ENCODE measurements at regions not wholly inside any gene's neighbourhood (a gene's known extent, or its start where the extent isn't known, plus 50 kb on each side); places are given as distances from the start of the nearest gene placed in this dataset.
"Not testable (repeated sequence)": the region's sequence is repeated elsewhere in the genome, so short reads cannot be mapped to it uniquely, and the experiment has no call there.

DNA sequence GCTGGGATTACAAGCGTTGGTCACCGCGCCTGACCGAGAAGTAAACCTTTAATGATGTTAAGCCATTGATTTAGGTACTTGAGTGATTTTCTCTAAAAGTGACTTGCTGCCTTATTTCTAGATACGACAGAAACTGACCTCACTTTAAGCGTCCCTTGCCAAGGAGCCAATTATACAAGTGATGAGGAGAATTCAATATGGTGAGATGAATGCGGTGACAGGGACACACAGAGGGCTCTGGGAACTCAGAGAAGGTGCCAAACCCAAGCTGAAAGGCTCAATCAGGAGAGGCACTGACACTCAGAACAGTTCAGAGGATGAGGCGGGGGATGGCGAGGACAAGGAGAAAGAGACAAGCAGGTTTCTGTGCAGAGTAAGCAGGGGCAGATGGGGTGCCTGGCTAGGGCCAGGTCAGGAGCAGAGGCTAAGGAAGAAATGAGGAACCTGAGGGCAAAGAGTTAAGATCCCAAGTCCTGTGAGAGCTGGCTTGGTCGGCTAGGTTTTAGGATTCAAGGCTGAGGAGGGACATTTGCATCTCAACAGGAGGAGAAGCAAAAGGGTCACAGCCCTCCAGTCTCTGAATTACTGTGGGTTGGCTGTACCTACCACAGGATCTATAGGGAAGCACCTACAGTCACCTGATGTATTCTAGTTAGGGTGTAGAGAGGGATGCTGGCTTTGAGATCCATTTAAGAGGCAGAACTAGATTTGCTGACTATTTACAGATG, 83.2 kb upstream of the USP24 start (continued):
- TF ChIP-seq TAF1 (IDR thresholded peaks at IDR 0.05; ENCODE audit: low read depth, low read length) (no peak), KDM5A (IDR thresholded peaks at IDR 0.05; ENCODE audit: low read length) (no peak), CREB1 (IDR thresholded peaks at IDR 0.05) (no peak)
- TF ChIP-seq, protein P1, sequence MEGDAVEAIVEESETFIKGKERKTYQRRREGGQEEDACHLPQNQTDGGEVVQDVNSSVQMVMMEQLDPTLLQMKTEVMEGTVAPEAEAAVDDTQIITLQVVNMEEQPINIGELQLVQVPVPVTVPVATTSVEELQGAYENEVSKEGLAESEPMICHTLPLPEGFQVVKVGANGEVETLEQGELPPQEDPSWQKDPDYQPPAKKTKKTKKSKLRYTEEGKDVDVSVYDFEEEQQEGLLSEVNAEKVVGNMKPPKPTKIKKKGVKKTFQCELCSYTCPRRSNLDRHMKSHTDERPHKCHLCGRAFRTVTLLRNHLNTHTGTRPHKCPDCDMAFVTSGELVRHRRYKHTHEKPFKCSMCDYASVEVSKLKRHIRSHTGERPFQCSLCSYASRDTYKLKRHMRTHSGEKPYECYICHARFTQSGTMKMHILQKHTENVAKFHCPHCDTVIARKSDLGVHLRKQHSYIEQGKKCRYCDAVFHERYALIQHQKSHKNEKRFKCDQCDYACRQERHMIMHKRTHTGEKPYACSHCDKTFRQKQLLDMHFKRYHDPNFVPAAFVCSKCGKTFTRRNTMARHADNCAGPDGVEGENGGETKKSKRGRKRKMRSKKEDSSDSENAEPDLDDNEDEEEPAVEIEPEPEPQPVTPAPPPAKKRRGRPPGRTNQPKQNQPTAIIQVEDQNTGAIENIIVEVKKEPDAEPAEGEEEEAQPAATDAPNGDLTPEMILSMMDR (IDR thresholded peaks at IDR 0.05; ENCODE audit: control extremely low read depth in 1 of 3, insufficient read depth in 1 of 3, low read depth in 1 of 3, low read length in 3 of 3) = no peak

DNA sequence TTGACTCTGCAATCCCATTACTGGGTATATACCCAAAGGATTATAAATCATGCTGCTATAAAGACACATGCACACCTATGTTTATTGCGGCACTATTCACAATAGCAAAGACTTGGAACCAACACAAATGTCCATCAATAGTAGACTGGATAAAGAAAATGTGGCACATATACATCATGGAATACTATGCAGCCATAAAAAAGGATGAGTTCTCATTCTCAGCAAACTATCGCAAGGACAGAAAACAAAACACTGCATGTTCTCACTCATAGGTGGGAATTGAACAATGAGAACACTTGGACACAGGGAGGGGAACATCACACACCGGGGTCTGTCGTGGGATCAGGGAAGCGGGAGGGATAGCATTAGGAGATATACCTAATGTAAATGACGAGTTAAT, 81.1 kb upstream of the USP24 start:
- DNase-seq (ENCODE audit: low read depth in 1 of 2, low spot score in 2 of 2); H3K23me2 ChIP-seq (ENCODE audit: low read depth, low read length); H3K4ac ChIP-seq (replicated peaks; ENCODE audit: insufficient read length, low read depth, low read length); H3K4me2 ChIP-seq (ENCODE audit: insufficient read depth in 1 of 2, low read depth in 2 of 2, low read length in 2 of 2); H3K4me3 ChIP-seq (ENCODE audit: extremely low read depth in 1 of 4, insufficient read depth in 2 of 4, low read depth in 3 of 4, low read length in 4 of 4); H4K91ac ChIP-seq (replicated peaks; ENCODE audit: insufficient read length, low read length); H3K9me3 ChIP-seq (ENCODE audit: insufficient read depth in 2 of 2, low read depth in 1 of 2, low read length in 1 of 2); H2BK12ac ChIP-seq (ENCODE audit: low read depth, low read length); H2AFZ ChIP-seq (ENCODE audit: low read length); H3K27me3 ChIP-seq (replicated peaks in 1 of 4; ENCODE audit: control insufficient read depth in 3 of 4, extremely low read depth in 1 of 4, insufficient read depth in 3 of 4, low read length in 3 of 4); H2BK120ac ChIP-seq (replicated peaks; ENCODE audit: low read depth, low read length); H3K23ac ChIP-seq (ENCODE audit: insufficient read length); H2BK15ac ChIP-seq (ENCODE audit: low read length); H2AK5ac ChIP-seq (ENCODE audit: low read depth, low read length); H4K20me1 ChIP-seq (replicated peaks in 1 of 2; ENCODE audit: control insufficient read depth in 1 of 2, insufficient read depth in 2 of 2, low read length in 2 of 2); H3K4me1 ChIP-seq (replicated peaks in 1 of 4; ENCODE audit: control insufficient read depth in 3 of 4, insufficient read depth in 4 of 4, low read length in 3 of 4); H3K14ac ChIP-seq (ENCODE audit: insufficient read length); H2BK5ac ChIP-seq (ENCODE audit: low read depth, low read length); H4K8ac ChIP-seq (ENCODE audit: extremely low read depth, insufficient read depth, low read length); H4K5ac ChIP-seq (ENCODE audit: insufficient read length, low read depth, low read length); H3K79me2 ChIP-seq (ENCODE audit: control insufficient read depth in 1 of 2, insufficient read depth in 2 of 2, low read length in 2 of 2); H3K27ac ChIP-seq (ENCODE audit: low read depth, low read length); H3K79me1 ChIP-seq (ENCODE audit: low read depth, low read length); H2BK20ac ChIP-seq (ENCODE audit: low read length); H3K9ac ChIP-seq (replicated peaks in 1 of 4; ENCODE audit: extremely low read depth in 1 of 4, low read depth in 3 of 4, low read length in 3 of 4); H3K18ac ChIP-seq (ENCODE audit: extremely low read depth, low read length); POLR2A ChIA-PET (ENCODE audit: partially characterized antibody); FAIRE-seq; H3K36me3 ChIP-seq (ENCODE audit: control insufficient read depth in 2 of 4, insufficient read depth in 4 of 4, low read length in 3 of 4); H3K56ac ChIP-seq (replicated peaks; ENCODE audit: insufficient read length, low read depth, low read length): not testable (repeated sequence)
- CTCF ChIA-PET (ENCODE audit: partially characterized antibody) = interaction anchor here (1.4 kb wide), 1 partner anchor 12 kb away, joined by 3 read pairs; no protein-coding TSS in a partner anchor
- 91% methylated on average over 5 of the region's 6 CpGs; no CpG with 5 or more reads in 1 of the 2 experiments for WGBS, 2 experiments (ENCODE audit: extremely low coverage in 1 of 2, insufficient coverage in 1 of 2, insufficient read length in 1 of 2, insufficient replicate concordance in 2 of 2, low coverage in 1 of 2, low lambda C conversion rate in 2 of 2, missing lambda C conversion rate in 1 of 2)
